Right hindlimb (tissue), 1 donor: ENCODE measurements at regions not wholly inside any gene's neighbourhood (a gene's known extent, or its start where the extent isn't known, plus 50 kb on each side); places are given as distances from the start of the nearest gene placed in this dataset.
"Not testable (repeated sequence)": the region's sequence is repeated elsewhere in the genome, so short reads cannot be mapped to it uniquely, and the experiment has no call there.

ENCODE experiments used
- DNase-seq: peaks from one replicate; pipeline ENCODE4 v3.0.0-alpha.2; 2018

DNA sequence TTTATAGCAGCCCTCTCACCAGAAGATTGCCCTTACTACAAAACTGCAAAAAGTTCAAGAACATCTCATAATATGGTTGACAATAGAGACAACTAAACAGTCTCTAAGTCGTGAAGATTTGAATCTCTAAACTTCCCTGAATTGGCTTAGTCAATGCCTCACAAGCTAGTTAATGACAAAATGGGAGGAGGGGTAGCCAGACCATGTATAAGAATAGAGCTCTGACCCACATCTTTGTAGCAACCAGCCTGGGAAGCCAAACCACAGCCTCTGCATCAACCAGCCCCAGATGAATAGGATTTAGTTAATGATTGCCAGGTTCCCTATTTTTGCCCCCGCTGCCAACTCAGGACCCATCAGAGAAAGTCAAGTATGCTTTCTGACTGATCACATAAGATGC, 1265.9 kb upstream of the PCDH10 start:
- DNase-seq, result not testable (repeated sequence)

DNA sequence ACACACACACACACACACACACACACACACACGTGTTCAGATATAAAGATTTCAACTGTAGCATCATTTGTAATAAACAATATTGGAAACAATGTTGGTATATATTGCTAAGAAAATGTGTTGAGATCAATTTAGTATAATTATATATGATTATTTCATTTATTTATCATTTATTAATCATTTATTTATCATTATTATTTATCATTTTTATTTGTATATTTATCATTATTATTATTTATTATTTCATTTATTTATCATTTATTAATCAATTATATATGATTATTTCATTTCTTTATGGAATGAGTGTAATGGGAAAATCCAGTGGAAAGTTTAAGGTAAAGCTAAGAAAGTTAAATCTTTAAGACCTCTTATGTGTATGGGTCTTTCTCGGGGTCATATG, 1223.4 kb upstream of the PCDH10 start:
- not testable (repeated sequence) for DNase-seq

DNA sequence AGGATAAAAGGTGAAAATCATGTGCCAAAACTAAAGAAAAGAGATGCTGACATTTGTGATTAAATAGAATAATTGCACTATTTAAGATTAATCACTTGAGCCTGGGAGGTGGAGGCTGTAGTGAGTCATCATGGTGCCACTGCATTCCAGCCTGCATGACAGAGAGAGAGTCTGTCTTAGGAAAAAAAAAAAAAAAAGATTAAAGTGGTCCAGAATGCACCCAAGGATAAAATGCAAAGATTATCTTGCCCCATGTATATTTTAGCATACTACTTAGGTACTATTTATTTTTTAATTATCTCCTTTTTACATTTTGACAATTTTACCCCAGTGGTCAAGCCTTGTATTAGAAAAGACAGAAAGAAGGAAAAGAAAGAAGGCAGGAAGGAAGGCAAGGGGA, 1181.4 kb upstream of the PCDH10 start:
- DNase-seq, result not testable (repeated sequence)

DNA sequence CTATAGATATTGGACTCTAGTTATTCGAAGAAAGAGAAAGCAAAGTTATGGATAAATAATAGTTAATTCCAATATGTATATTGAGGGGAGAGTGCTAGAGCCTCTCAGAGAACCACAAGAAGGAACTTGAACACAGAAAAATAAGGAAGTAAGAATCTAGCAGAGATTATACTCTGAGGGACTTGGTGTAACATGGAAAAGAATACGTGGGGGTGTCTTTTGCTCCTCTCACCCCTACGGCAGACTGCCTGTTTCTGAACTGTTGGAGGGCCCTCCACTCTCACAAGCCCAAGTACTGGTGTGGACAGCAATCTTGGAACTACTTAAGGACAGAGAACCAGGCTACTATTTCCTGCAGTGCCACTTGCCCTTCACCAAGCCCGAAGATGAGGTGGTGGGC, 1174.4 kb upstream of the PCDH10 start:
- DNase-seq, result no peak

DNA sequence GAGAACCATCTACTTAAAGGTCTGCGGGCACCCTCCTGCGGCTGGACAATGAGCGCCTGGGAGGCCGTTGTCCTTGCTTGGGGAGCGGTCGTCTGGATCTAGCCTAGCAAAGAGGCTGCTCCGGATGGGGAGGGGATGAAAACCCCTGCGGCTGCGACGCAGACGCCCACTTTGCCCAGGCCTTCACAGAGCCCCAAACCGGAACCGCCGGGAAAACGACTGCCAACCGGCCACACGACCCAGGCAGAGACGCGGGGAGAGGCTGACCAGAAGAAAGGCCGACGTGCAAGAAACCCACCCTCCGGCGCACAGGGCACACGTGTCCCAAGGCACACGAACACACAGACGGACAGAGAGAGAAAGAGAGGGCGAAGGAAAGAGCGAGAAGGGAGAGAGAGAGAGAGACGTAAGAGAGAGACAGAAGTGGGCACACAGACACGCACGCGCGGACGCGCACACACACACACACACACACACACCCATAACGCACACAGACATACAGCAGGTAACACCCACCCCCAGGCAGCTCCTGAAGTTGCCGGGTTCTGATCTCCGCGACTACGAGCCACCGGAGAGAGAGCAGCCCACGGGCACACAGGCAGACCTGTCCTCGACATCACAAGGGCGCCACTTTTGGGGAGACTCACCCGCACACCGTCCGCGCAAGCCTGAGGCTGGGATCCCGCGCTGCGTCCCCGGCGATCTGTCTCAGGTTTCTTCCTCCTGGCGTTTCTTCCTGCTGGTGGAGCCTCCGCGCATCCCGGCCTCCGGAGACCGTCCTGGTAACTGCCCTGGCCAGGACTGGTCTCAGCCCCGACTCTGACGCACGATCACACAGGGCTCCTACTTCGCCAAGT, 1173.6 kb upstream of the PCDH10 start:
- DNase-seq, result not testable (repeated sequence)

DNA sequence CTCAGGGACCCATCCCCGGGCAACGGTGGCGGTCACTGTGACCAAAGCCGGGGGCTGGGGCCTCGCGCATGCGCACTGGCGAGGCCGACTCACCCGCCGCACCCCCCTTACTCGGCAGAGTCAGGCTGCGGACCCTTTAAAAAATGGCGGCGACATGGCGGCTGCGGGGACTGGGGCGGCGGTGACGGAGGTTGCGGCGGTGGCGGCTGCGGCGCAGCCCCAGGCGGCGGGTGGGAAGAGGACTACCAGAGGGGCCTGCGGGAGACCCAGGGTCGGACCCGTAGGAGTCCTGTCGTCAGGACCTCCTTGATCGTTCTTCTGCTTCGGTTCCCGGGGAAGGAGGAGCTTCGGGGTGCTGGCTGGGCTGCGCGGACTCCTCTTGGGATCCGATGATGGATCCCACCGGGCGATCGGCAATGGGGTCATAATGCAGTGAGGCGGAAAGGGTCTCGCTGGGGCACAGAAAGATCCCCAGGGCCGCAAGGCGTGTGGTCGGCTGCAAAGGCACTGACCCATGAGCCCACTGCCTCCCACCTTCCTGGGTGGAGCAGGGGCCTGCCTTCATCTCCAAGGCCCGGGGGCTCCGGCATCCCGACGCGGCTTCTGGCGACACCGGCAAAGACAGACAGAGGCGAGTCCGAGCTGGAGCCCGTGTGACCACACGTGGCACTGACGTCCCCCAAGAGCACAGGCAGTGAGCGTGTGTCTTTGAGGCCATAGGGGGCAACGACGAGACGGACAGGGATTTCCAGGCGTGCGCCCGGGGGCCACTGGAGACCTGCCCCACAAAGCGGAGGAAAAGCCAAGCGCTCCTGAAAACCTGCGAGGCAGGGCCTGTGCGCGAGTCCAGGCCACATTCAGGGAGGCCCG, 1172.7 kb upstream of the PCDH10 start:
- not testable (repeated sequence) for DNase-seq

DNA sequence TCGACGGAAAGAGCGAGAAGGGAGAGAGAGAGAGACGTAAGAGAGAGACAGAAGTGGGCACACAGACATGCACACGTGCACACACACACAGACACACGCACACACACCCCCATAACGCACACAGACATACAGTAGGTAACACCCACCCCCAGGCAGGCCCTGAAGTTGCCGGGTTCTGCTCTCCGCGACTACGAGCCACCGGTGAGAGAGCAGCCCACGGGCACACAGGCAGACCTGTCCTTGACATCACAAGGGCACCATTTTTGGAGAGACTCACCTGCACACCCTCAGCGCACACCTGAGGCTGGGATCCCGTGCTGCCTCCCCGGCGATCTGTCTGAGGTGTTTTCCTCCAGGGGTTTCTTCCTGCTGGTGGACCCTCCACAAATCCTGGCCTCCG, 1171.0 kb upstream of the PCDH10 start:
- no peak for DNase-seq

DNA sequence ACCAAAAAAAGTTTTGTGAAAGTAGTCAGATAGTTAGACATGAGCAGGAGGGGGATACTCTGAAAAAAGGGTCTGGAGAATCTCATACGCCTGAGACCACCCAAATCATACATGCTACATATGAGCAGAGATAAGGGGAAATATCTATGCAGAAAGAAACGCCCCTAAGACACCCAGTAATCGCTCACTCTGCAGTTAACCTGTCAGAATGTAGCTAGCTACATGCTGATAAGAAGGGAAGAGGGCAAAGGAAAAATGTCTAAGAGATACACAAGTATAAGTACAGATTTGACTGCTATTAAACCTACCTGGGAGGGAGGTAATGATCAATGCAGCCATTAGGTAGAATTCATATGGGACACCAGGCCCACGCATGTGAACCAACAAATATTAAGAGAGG, 1159.5 kb upstream of the PCDH10 start:
- DNase-seq, result no peak

DNA sequence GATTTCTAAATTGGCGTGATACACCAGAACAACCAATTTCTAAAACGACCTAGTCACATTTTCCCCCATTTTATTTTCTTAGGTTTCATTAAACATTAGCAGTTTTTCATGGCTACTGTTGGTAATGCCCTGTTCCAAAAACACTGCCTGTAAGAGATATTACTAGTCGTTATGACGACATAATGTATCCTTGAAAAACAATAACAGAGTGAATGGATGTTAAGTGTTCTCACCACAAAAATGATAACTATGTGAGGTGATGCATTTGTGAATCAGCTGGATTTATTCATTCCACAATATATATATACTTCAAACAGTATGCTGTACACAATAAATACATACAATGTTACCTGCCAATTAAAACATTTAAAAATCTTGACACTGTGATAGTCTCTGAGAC, 1147.6 kb upstream of the PCDH10 start:
- DNase-seq, result no peak

DNA sequence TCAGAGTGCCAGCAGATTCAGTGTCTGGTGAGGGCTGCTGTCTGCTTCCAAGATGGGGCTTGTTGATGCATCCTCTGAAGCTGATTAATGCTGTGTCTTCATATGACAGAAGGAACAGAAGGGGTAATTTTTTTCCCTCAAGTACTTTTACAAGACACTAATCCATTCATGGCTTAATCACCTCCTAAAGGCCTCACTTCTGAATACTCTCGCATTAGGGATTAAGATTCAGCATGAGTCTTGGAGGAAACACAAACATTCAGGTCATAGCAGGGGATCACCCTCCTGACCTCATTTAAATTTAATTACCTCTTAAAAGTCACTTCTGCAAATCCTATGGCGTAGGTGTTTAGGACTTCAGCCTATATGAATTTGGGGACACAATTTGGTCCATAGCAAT, 1145.5 kb upstream of the PCDH10 start:
- no peak for DNase-seq

DNA sequence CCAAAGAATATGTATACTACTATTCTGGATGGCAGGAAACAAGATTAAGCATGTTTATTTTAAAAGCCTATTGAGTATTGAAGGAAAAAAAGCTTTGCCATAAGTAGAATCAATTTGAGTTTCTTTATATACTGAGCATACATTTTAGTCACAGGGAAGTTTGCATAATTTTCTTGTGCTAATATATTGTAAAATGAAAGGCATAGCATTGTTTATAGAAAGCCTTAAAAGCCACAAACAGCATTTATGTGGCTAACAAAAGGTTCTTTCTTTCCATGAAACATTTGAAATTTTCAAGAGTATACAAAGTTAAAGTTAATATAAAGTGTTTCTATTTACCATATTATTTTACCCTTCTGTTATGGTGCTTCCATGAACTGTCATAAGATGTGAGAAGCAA, 1133.8 kb upstream of the PCDH10 start:
- no peak for DNase-seq

DNA sequence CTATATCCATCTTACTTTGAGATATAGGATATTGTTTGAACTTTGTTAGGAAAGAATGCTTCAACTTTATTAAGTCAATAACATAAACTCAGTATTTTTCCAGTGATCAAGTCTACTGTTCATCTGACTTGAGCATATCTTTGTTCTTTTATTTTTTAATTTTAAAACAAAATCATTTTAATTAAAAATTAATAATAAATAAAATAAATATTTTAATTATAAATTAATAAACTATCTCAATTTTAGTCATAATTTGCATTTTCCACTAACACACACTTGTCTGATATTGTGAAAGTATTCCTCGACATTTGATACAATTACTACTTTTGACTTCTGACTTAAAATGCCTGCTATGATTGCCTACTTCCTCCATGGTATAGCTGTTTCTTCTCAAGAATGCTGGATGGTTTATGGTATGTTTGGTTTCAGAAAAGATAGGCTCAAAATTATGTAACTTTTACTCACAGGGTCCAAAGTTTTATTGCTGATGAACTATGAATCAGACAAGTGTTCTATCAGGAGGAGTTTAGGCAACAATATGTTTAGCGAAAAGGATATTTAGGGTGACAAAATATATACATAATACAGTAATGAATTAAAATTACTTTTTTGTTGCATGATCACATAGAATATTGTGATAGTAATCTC, 1132.3 kb upstream of the PCDH10 start:
- no peak for DNase-seq

DNA sequence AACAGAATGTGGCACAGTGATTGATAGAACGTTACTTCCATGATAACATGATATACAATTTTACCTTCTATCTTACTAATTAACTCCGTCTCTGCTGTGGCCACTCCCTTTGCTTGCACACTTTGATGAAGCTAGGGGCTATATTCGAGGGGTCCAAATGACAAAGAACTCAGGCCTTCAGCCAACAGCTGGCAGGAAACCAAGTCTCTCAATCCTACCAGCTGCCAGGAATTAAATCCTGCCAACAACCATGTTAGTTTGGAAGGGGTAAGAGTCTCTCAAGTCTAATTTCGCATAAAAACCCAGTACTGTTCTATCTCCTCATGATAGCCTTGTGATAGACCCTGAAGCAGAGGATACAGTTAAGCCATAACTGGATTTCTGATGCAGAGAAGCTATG, 1122.9 kb upstream of the PCDH10 start:
- DNase-seq, result no peak

DNA sequence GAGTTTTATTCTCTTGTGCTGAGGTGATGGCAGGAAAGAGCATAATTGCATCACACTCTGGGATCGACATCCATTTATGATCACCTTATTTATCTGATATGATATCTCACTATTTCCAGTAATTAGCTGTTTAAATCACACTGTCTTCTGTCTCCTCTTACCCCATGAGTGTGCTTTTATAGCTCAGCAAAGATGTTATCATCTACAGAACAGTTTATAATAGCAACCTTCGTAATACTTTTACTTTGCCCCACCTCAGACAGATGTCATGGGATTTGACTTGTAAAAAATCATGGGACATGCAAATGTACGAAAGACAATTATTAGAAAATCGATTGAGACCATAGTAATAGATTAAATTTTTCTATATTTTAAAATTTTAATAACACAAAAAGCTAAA, 1122.3 kb upstream of the PCDH10 start:
- DNase-seq, result no peak

DNA sequence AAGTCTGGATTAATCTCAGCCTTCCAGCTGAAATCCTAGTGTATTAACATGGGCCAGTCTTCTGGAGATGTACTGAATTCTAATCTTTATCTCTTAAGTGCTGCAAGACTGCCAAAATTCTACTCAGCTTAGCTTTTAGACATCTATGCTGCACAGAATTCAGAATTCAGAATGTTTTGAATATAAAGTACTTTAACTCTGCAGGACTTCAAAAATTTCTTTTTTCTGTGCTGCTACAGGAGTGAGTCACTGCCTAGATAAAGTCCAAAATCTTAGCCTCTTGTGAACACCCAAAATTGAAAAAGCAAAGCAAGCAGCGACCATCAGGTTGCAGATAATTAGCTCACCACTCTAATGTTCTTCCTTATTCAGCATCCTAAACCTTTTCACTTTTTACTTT, 1092.6 kb upstream of the PCDH10 start:
- no peak for DNase-seq

DNA sequence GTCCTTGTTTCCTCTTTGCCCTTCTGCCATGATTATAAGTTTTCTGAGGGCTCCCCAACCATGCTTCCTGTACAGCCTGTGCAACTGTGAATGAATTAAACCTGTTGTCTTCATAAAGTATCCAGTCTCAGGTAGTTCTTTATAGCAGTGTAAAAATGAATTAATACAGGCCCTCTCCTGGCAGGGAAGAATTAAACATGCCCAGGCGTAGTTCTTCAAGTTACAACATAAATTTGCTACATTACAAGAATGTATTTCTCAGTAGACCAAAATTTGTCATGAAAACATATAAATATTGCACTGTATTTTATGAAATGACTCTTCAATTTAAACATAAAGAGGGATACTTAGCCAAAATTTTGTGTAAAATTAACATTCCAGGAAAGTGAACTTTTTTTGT, 1089.9 kb upstream of the PCDH10 start:
- DNase-seq, result no peak

DNA sequence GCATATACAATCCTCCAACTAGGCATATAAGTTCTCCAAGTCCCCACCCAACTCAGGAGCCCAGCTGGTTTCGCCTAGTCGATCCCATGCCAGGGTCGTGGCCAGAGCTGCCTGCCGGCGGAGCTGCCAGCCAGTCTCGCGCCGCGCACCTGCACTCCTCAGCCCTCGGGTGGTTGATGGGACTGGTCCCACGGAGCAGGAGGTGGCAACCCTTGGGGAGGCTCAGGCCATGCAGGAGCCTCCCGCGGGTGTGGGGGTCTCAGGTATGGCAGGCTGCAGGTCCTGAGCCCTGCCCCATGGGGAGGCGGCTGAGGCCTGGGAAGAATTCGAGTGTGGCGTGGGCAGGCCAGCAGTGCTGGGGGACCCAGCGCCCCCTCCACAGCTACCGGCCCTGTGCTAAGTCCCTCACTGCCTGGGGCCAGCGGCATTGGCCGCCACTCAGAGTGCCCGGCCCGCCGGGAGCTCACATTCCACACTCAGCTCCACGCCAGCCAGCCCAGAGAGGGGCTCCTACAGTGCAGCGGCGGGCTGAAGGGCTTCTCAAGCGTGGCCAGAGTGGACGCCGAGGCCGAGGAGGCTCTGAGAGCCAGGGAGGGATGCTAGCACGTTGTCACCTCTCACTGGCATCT, 1086.4 kb upstream of the PCDH10 start:
- no peak for DNase-seq

DNA sequence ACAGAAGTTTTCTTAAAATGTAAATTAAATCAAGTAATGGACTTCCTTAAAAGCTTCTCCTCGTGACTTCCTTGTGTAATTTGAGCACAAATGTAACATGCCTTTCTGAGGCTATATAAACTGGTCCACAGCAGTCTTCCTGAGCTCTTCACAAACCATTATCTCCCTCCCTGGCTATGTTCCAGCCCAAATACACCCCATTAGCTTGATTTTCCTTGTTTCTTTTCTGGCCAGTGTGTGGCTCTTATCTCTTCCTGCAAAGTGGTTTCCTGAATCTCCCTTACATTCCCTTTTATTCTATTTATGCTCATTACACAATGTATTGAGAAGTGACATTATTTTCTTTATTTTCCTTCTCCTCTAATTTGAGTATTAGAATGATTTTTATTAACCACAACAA, 1085.3 kb upstream of the PCDH10 start:
- no peak for DNase-seq

DNA sequence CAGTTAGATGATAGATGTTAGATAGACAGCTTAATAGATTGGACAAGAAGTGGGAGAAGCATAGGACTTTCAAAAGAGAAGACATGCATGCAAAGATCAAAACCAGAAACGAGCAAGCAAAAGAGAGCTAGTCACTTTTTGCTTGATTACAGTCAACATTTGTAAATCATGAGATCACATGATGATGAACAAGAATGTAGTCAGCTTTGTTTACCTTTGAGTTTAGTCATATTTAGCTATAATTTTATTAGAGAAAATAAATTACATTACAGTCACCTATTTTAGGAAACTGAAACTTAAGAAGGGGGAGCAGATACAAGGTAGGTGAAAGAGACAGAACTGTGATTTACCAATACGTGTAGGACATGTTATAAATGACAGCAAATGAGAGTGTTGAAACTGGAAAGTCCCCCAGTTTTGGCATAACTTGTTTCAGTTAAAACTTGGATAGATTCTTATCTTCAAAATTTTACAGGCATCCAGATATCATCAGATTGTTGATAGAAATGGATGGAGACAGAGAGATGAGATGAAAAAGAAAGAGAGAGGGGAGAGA, 1083.1 kb upstream of the PCDH10 start:
- no peak for DNase-seq

DNA sequence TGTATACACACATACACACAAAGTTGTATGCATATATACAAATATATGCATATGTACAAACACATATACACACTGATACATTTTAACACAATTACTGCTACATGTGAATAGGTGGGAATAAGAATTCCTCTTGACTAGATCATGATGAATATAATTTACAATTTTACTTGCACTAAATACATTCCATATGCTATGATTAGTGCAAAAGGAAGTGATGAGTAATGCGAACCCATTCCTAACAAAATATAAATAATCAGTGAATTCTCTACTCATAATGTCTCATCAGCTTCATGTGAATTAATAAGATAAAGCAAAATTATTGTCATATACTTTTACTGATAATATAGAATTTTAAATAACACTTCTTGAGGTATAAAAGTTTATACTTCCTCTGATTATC, 1077.3 kb upstream of the PCDH10 start:
- no peak for DNase-seq

DNA sequence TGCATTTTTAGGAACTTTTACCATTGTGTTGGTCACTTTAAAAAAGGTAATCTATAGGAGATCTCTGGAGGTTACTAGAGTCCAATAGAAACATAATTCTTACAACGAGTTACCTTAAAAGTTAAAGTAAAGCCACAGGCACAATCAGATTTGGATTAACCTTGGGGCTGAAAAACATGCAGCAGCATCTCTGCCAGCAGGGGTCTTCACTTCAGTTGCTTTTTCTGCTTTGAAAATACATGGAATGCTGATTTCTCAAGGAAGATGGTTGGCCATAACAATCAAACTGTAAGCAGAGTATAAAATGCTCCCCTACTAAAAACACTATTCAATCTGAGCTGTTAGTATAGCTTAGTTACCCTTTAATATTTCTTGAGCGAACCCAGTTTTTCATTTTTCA, 1072.3 kb upstream of the PCDH10 start:
- DNase-seq, result no peak

DNA sequence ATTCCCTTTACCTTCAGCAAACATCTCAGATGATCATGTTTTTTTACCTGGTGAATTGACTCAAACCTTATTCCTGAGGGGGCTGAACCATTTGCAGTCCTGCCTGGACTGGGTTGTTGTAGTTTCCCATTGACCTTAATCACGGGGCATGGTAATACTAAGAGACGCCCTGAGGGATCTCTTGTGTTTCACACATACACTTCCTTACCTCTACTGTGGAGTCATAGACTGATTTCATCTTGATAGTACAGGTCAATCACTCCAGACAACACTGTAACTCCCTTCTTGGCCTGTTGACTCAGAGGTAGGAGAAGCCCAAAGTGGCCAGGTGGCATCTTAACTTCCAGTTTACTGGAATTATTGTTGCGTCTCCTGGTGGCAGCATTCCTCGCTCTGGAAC, 1064.0 kb upstream of the PCDH10 start:
- DNase-seq, result no peak

DNA sequence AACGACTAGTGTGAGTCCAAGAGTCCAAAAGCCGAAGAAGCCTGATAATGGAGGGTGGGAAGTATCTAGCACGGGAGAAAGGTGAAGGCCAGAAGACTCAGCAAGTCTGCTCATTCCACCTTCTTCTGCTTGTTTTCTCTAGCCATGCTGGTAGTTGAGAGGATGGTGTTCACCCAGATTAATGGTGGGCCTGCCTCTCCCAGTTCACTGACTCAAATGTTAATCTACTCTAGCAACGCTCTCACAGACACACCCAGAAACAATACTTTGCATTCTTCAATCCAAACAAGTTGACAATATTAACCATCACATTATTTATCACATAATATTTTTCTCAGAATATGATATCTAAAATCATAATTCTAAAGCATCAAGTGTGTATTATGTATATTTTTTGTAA, 1055.1 kb upstream of the PCDH10 start:
- DNase-seq, result no peak
